WTC11 (cell line): ENCODE measurements at regions not wholly inside any gene's neighbourhood (a gene's known extent, or its start where the extent isn't known, plus 50 kb on each side); places are given as distances from the start of the nearest gene placed in this dataset.

Experiments
- ARID4B ChIP-seq: sonication (generic); formaldehyde crosslinking; IDR thresholded peaks from 2 replicates; pipeline ENCODE4 v1.8.0; 2023; ENCODE audit warnings: missing genetic modification reagents, mild to moderate bottlenecking, borderline replicate concordance
- CBFB ChIP-seq: sonication (generic); formaldehyde crosslinking; IDR thresholded peaks from 2 replicates; pipeline ENCODE4 v1.8.1; 2022; ENCODE audit warnings: mild to moderate bottlenecking, low read depth, missing genetic modification reagents
- CTCF ChIP-seq: fragments of 200-600 bp; IDR thresholded peaks from 2 replicates; pipeline ENCODE4 v1.8.0; 2022; ENCODE audit warnings: antibody characterized with exemption
- FOXJ3 ChIP-seq: sonication (generic); formaldehyde crosslinking; IDR thresholded peaks from 2 replicates; pipeline ENCODE4 v1.9.0; 2021; ENCODE audit warnings: missing genetic modification reagents, mild to moderate bottlenecking, borderline replicate concordance
- GTF2I ChIP-seq: fragments of 250-450 bp; sonication (Bioruptor Pico); conservative IDR thresholded peaks from 2 replicates; pipeline ENCODE4 v1.4.0; 2021; ENCODE audit warnings: mild to moderate bottlenecking
- JUN ChIP-seq: sonication (generic); formaldehyde crosslinking; IDR thresholded peaks from 2 replicates; pipeline ENCODE4 v1.8.0; 2023; ENCODE audit warnings: mild to moderate bottlenecking, missing genetic modification reagents
- MAX ChIP-seq: sonication (generic); formaldehyde crosslinking; IDR thresholded peaks from 2 replicates; pipeline ENCODE4 v1.8.0; 2022; ENCODE audit warnings: mild to moderate bottlenecking, missing genetic modification reagents
- NFE2L1 ChIP-seq: sonication (generic); formaldehyde crosslinking; IDR thresholded peaks from 2 replicates; pipeline ENCODE4 v1.8.1; 2023; ENCODE audit warnings: missing genetic modification reagents
- NR2C2 ChIP-seq: sonication (generic); formaldehyde crosslinking; IDR thresholded peaks from 2 replicates; pipeline ENCODE4 v1.8.0; 2022; ENCODE audit warnings: mild to moderate bottlenecking, missing genetic modification reagents
- NR3C1 ChIP-seq: sonication (generic); formaldehyde crosslinking; conservative IDR thresholded peaks from 2 replicates; pipeline ENCODE4 v1.8.1; 2023; ENCODE audit warnings: low read depth, mild to moderate bottlenecking, missing genetic modification reagents
- OVOL2 ChIP-seq: fragments of 250-450 bp; sonication (Bioruptor Pico); IDR thresholded peaks from 2 replicates; pipeline ENCODE4 v1.9.0; 2021; ENCODE audit warnings: mild to moderate bottlenecking, borderline replicate concordance
- SMAD4 ChIP-seq: sonication (generic); formaldehyde crosslinking; IDR thresholded peaks from 2 replicates; pipeline ENCODE4 v1.8.0; 2022; ENCODE audit warnings: mild to moderate bottlenecking, missing genetic modification reagents
- SP1 ChIP-seq: sonication (generic); formaldehyde crosslinking; conservative IDR thresholded peaks from 2 replicates; pipeline ENCODE4 v1.8.1; 2022; ENCODE audit warnings: missing genetic modification reagents
- USF1 ChIP-seq: sonication (generic); formaldehyde crosslinking; IDR thresholded peaks from 2 replicates; pipeline ENCODE4 v1.8.0; 2022; ENCODE audit warnings: mild to moderate bottlenecking, missing genetic modification reagents
- ZNF396 ChIP-seq: fragments of 250-450 bp; sonication (Bioruptor Pico); IDR thresholded peaks from 2 replicates; pipeline ENCODE4 v1.8.0; 2021; ENCODE audit warnings: mild to moderate bottlenecking, moderate library complexity, borderline replicate concordance
- ZNF512 ChIP-seq: sonication (generic); formaldehyde crosslinking; IDR thresholded peaks from 2 replicates; pipeline ENCODE4 v1.8.1; 2022; ENCODE audit warnings: missing genetic modification reagents, borderline replicate concordance
- ZNF671 ChIP-seq: fragments of 250-450 bp; sonication (Bioruptor Pico); IDR thresholded peaks from 2 replicates; pipeline ENCODE4 v1.8.0; 2021; ENCODE audit warnings: mild to moderate bottlenecking

- TF ChIP-seq ARID4B (CRISPR knock-in tag) (peak; percentile 90; the same call in 1 of the 2 replicates), USF1 (CRISPR knock-in tag) (peak; percentile 63; the same call in 1 of the 2 replicates), SMAD4 (CRISPR knock-in tag) (0 out of 2 replicates have a peak, but pooled peaks have one; percentile 40), MAX (CRISPR knock-in tag) (peak; percentile 96), GTF2I (CRISPR knock-in tag) (no peak), FOXJ3 (no peak), ZNF512 (CRISPR knock-in tag) (no peak), NFE2L1 (CRISPR knock-in tag) (0 out of 2 replicates have a peak, but pooled peaks have one; percentile 25), CBFB (CRISPR knock-in tag) (no peak), SP1 (CRISPR knock-in tag) (no peak), NR3C1 (no peak), NR2C2 (CRISPR knock-in tag) (no peak), OVOL2 (no peak), ZNF671 (CRISPR knock-in tag) (no peak), CTCF (no peak), JUN (peak; percentile 70; the same call in 1 of the 2 replicates), ZNF396 (CRISPR knock-in tag) (0 out of 2 replicates have a peak, but pooled peaks have one; percentile 16)
- TF ChIP-seq, all 79 proteins: peak for 19
Measured at GRCh38 chr6:158869826-158870648, 50.9 kb upstream of the EZR start (continued).
